Spinal cord (tissue), 9 donors: ENCODE measurements at regions not wholly inside any gene's neighbourhood (a gene's known extent, or its start where the extent isn't known, plus 50 kb on each side); places are given as distances from the start of the nearest gene placed in this dataset.
A peak's percentile ranks its signal among the peaks of the same experiment; 100 is the strongest.

ENCODE experiments used
- DNase-seq, 6 donors: peaks; one replicate each; pipeline versions ENCODE4 v3.0.0 to v3.0.0-alpha.2; 2013 to 2015; ENCODE audit warnings: low spot score in 6 of 6, low read depth in 4 of 6
- H3K27ac ChIP-seq: one replicate; pipeline ENCODE4 v1.5.1; 2013; ENCODE audit warnings: low read depth, low read length, control low read depth
- H3K27me3 ChIP-seq: one replicate; pipeline ENCODE4 v1.6.1; 2013; ENCODE audit warnings: low read length; ENCODE audit not compliant: control insufficient read depth, insufficient read depth
- H3K36me3 ChIP-seq: one replicate; pipeline ENCODE4 v1.6.1; 2013; ENCODE audit warnings: low read length; ENCODE audit not compliant: control insufficient read depth, insufficient read depth
- H3K4me1 ChIP-seq: one replicate; pipeline ENCODE4 v1.6.1; 2013; ENCODE audit warnings: low read length; ENCODE audit not compliant: control insufficient read depth, insufficient read depth
- H3K4me3 ChIP-seq: one replicate; pipeline ENCODE4 v1.5.1; 2013; ENCODE audit warnings: low read depth, low read length, control low read depth
- H3K9me3 ChIP-seq: one replicate; pipeline ENCODE4 v1.6.1; 2013; ENCODE audit warnings: low read length; ENCODE audit not compliant: control insufficient read depth, insufficient read depth
- WGBS: methylation state at CpG from one replicate; pipeline ENCODE4 v1.1.5; 2013; ENCODE audit warnings: missing lambda C conversion rate; ENCODE audit not compliant: insufficient coverage; 5-methylcytosine and 5-hydroxymethylcytosine counted together
- donor health status: healthy.

- no peaks in the 10 kb centered on the region for H3K27me3 ChIP-seq
- peak overlapping the region; percentile 87 for H3K27ac ChIP-seq
- DNase-seq = no peak
- H3K4me1 ChIP-seq = peaks cover 5% of the 10 kb centered on the region
- no peaks in the 10 kb centered on the region for H3K9me3 ChIP-seq
- H3K36me3 ChIP-seq = no peaks in the 10 kb centered on the region
- no peak overlapping the region for H3K4me3 ChIP-seq
- WGBS = 100% methylated on average over 1 of the region's 3 CpGs
Measured at GRCh38 chr13:50401721-50402465, 386.6 kb downstream of the KCNRG start.

- no peaks in the 10 kb centered on the region for H3K27me3 ChIP-seq
- no CpG with 5 or more reads among the region's 1 CpG for WGBS
- H3K36me3 ChIP-seq = no peaks in the 10 kb centered on the region
- DNase-seq = no peak
- H3K27ac ChIP-seq = no peak overlapping the region
- no peaks in the 10 kb centered on the region for H3K9me3 ChIP-seq
- H3K4me3 ChIP-seq = no peak overlapping the region
- H3K4me1 ChIP-seq = peaks cover 5% of the 10 kb centered on the region
Measured at GRCh38 chr13:50403311-50403710, 388.1 kb downstream of the KCNRG start.

GRCh38 chr13:50404116-50404515 is 388.9 kb downstream of the KCNRG start:
- peaks cover 5% of the 10 kb centered on the region for H3K4me1 ChIP-seq
- H3K27ac ChIP-seq = no peak overlapping the region
- H3K36me3 ChIP-seq = no peaks in the 10 kb centered on the region
- H3K9me3 ChIP-seq = no peaks in the 10 kb centered on the region
- H3K27me3 ChIP-seq = no peaks in the 10 kb centered on the region
- no peak for DNase-seq
- 67% methylated on average over 1 of the region's 3 CpGs for WGBS
- H3K4me3 ChIP-seq = no peak overlapping the region

GRCh38 chr13:50404769-50405168 is 389.5 kb downstream of the KCNRG start:
- no peaks in the 10 kb centered on the region for H3K27me3 ChIP-seq
- no peaks in the 10 kb centered on the region for H3K36me3 ChIP-seq
- H3K27ac ChIP-seq = no peak overlapping the region
- no peak for DNase-seq
- no CpG with 5 or more reads among the region's 1 CpG for WGBS
- H3K4me3 ChIP-seq = no peak overlapping the region
- no peaks in the 10 kb centered on the region for H3K9me3 ChIP-seq
- peaks cover 5% of the 10 kb centered on the region for H3K4me1 ChIP-seq

GRCh38 chr13:50406831-50407230 is 391.6 kb downstream of the KCNRG start:
- Histone ChIP-seq H3K4me3 (no peak overlapping the region), H3K36me3 (no peaks in the 10 kb centered on the region), H3K4me1 (peaks cover 6% of the 10 kb centered on the region), H3K9me3 (no peaks in the 10 kb centered on the region), H3K27me3 (no peaks in the 10 kb centered on the region), H3K27ac (no peak overlapping the region)
- WGBS = 100% methylated on average over 2 of the region's 3 CpGs
- no peak for DNase-seq

GRCh38 chr13:50408068-50408467 is 392.8 kb downstream of the KCNRG start:
- H3K9me3 ChIP-seq = no peaks in the 10 kb centered on the region
- H3K36me3 ChIP-seq = no peaks in the 10 kb centered on the region
- H3K27me3 ChIP-seq = no peaks in the 10 kb centered on the region
- H3K4me1 ChIP-seq = peaks cover 6% of the 10 kb centered on the region
- H3K4me3 ChIP-seq = no peak overlapping the region
- DNase-seq = no peak
- no CpG with 5 or more reads among the region's 3 CpGs for WGBS
- no peak overlapping the region for H3K27ac ChIP-seq

GRCh38 chr13:50409220-50409619 is 394.0 kb downstream of the KCNRG start:
- H3K27ac ChIP-seq = no peak overlapping the region
- WGBS = 100% methylated on average over 1 of the region's 2 CpGs
- H3K4me3 ChIP-seq = no peak overlapping the region
- H3K27me3 ChIP-seq = no peaks in the 10 kb centered on the region
- H3K9me3 ChIP-seq = no peaks in the 10 kb centered on the region
- no peaks in the 10 kb centered on the region for H3K36me3 ChIP-seq
- peaks cover 6% of the 10 kb centered on the region for H3K4me1 ChIP-seq
- DNase-seq = no peak

GRCh38 chr13:50410921-50411746 is 395.9 kb downstream of the KCNRG start:
- Histone ChIP-seq H3K27ac (no peak overlapping the region), H3K36me3 (no peaks in the 10 kb centered on the region), H3K27me3 (no peaks in the 10 kb centered on the region), H3K4me1 (peaks cover 6% of the 10 kb centered on the region), H3K4me3 (no peak overlapping the region), H3K9me3 (peaks cover 4% of the 10 kb centered on the region)
- no peak for DNase-seq
- 90% methylated on average over 5 of the region's 5 CpGs for WGBS

- WGBS = 100% methylated on average over 2 of the region's 4 CpGs
- Histone ChIP-seq H3K27me3 (no peaks in the 10 kb centered on the region), H3K9me3 (peaks cover 4% of the 10 kb centered on the region), H3K27ac (no peak overlapping the region), H3K4me3 (no peak overlapping the region), H3K4me1 (peaks cover 6% of the 10 kb centered on the region), H3K36me3 (no peaks in the 10 kb centered on the region)
- peak in 1 of 6 donors; percentile 27 for DNase-seq
Measured at GRCh38 chr13:50412046-50412617, 396.9 kb downstream of the KCNRG start.
